A549 (cell line): ENCODE measurements at regions not wholly inside any gene's neighbourhood (a gene's known extent, or its start where the extent isn't known, plus 50 kb on each side); places are given as distances from the start of the nearest gene placed in this dataset.
"Not testable (repeated sequence)": the region's sequence is repeated elsewhere in the genome, so short reads cannot be mapped to it uniquely, and the experiment has no call there.

Experiments
- JUNB ChIP-seq: fragments of >200 bp; sonication (Bioruptor Twin); formaldehyde crosslinking; IDR thresholded peaks from 2 replicates; pipeline ENCODE4 v1.6.1; 2016
- TF ChIP-seq, protein P1 (sequence below): fragments of >200 bp; sonication (Bioruptor Twin); formaldehyde crosslinking; IDR thresholded peaks from 3 replicates; pipeline ENCODE4 v1.5.1; 2016

DNA sequence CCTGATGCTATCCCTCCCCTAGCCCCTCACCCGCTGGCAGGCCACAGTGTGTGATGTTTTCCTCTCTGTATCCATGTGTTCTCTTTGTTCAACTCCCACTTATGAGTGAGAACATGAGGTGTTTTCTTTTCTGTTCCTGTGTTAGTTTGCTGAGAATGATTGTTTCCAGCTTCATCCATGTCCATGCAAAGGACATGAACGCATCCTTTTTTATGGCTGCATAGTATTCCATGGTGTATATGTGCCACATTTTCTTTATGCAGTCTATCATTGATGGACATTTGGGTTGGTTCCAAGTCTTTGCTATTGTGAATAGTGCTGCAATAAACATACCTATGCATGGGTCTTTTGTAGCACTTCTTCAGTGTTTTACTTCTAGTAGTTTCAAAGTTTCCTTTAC is 171.8 kb upstream of the MMADHC start:
- TF ChIP-seq, protein P1, sequence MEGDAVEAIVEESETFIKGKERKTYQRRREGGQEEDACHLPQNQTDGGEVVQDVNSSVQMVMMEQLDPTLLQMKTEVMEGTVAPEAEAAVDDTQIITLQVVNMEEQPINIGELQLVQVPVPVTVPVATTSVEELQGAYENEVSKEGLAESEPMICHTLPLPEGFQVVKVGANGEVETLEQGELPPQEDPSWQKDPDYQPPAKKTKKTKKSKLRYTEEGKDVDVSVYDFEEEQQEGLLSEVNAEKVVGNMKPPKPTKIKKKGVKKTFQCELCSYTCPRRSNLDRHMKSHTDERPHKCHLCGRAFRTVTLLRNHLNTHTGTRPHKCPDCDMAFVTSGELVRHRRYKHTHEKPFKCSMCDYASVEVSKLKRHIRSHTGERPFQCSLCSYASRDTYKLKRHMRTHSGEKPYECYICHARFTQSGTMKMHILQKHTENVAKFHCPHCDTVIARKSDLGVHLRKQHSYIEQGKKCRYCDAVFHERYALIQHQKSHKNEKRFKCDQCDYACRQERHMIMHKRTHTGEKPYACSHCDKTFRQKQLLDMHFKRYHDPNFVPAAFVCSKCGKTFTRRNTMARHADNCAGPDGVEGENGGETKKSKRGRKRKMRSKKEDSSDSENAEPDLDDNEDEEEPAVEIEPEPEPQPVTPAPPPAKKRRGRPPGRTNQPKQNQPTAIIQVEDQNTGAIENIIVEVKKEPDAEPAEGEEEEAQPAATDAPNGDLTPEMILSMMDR: not testable (repeated sequence)
- TF ChIP-seq JUNB: not testable (repeated sequence)
